Testis (tissue), 2 donors: ENCODE measurements at regions not wholly inside any gene's neighbourhood (a gene's known extent, or its start where the extent isn't known, plus 50 kb on each side); places are given as distances from the start of the nearest gene placed in this dataset.

ENCODE experiments used
- CTCF ChIP-seq, 3 experiments: fragments of 450-650 bp in 2 of 3; fragments of 200-600 bp in 1 of 3; sonication (generic) in 1 of 3; IDR thresholded peaks; one replicate each; pipeline ENCODE4 v1.5.1; 2016 to 2019; ENCODE audit warnings: antibody characterized with exemption in 3 of 3, mild to moderate bottlenecking in 2 of 3, moderate library complexity in 1 of 3
- POLR2A ChIP-seq: fragments of 450-650 bp; IDR thresholded peaks from one replicate; pipeline ENCODE4 v1.6.1; 2017; ENCODE audit warnings: antibody characterized with exemption, mild to moderate bottlenecking, moderate library complexity

- TF ChIP-seq CTCF (IDR thresholded peaks at IDR 0.05) (no peak), POLR2A (no peak)
Observed at GRCh38 chr1:166693158-166693557, 146.1 kb upstream of the POGK start.
